GM12865 (cell line): ENCODE measurements at regions not wholly inside any gene's neighbourhood (a gene's known extent, or its start where the extent isn't known, plus 50 kb on each side); places are given as distances from the start of the nearest gene placed in this dataset.

Source experiments
- DNase-seq: peaks from one replicate; pipeline ENCODE4 v3.0.0; 2010; ENCODE audit warnings: low read depth
- H3K4me3 ChIP-seq: 2 replicates; pipeline ENCODE4 v1.5.1; 2011; ENCODE audit warnings: mild to moderate bottlenecking, low read depth, low read length, control low read depth
- TF ChIP-seq, protein P1 (sequence below): IDR thresholded peaks from 2 replicates; pipeline ENCODE4 v1.5.1; 2011; ENCODE audit warnings: low read length, control low read depth, low read depth, inconsistent platforms; ENCODE audit not compliant: insufficient read depth; ENCODE audit errors: missing control alignments

DNA sequence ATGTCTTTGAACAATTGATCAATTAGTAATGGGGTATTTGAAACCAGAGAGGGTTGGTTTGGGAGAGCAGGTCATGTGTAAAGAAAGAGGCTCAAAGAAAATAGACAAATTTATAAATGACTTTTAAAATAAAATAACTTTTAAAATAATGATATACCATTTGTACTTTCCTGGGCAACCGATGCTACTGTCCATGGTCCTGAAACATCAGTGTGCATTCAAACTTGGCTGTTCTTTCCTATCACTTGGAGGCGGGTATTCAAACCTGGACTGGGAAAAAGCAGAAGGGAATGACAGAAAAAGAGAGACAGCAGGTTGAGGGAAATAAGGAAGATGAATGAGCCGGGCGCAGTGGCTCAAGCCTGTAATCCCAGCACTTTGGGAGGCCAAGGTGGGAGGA, 1446.4 kb upstream of the WWC1 start:
- H3K4me3 ChIP-seq: no peak overlapping the region
- TF ChIP-seq, protein P1, sequence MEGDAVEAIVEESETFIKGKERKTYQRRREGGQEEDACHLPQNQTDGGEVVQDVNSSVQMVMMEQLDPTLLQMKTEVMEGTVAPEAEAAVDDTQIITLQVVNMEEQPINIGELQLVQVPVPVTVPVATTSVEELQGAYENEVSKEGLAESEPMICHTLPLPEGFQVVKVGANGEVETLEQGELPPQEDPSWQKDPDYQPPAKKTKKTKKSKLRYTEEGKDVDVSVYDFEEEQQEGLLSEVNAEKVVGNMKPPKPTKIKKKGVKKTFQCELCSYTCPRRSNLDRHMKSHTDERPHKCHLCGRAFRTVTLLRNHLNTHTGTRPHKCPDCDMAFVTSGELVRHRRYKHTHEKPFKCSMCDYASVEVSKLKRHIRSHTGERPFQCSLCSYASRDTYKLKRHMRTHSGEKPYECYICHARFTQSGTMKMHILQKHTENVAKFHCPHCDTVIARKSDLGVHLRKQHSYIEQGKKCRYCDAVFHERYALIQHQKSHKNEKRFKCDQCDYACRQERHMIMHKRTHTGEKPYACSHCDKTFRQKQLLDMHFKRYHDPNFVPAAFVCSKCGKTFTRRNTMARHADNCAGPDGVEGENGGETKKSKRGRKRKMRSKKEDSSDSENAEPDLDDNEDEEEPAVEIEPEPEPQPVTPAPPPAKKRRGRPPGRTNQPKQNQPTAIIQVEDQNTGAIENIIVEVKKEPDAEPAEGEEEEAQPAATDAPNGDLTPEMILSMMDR: no peak
- DNase-seq: no peak

DNA sequence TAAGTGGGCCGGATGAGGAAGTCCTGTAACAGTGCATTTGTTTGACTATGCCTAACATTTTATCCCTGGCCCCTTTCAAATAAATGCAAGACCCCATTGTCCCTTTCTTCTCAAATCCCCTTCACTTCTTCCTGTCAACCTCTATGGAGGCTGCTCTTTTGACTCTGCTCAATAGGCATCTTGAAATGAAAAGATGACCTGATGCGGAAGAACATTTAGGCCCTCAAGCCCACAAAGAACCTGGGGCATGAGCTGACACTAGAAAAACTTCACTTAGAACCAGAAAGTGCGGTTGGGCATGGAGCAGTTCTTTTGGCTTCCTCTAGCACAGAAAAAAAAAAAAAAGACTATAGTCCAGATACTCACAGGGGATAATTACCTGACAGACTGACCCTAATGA, 1434.7 kb upstream of the WWC1 start:
- TF ChIP-seq, protein P1: no peak
- H3K4me3 ChIP-seq: no peak overlapping the region
- DNase-seq: no peak

- no peak overlapping the region for H3K4me3 ChIP-seq
- TF ChIP-seq, protein P1: no peak
- no peak for DNase-seq
Observed at GRCh38 chr5:166860426-166860825, 1431.0 kb upstream of the WWC1 start.

GRCh38 chr5:166862581-166862980, 1428.9 kb upstream of the WWC1 start:
- no peak for DNase-seq
- H3K4me3 ChIP-seq: no peak overlapping the region
- TF ChIP-seq, protein P1: no peak

DNA sequence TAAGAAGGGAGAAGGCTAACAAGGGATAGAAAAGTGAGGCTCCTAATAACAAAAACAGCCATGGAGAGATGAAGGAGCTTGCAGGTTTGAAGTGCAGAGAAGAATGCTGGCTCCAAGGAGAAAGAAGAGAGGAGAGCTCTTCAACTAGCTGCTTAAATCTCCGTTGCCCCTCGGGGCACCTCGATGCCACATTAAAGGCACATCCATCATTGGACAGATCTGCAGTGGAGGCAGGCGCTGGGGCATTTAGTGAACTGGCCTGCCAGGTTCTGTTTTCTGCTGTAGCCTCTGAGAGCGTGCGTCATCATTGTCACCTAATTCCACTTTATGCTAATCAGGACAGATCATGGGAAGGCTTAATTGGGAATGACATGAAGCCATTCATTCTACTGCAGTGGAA, 1426.2 kb upstream of the WWC1 start:
- no peak for DNase-seq
- no peak overlapping the region for H3K4me3 ChIP-seq
- TF ChIP-seq, protein P1: no peak

GRCh38 chr5:166880456-166880855, 1411.0 kb upstream of the WWC1 start:
- H3K4me3 ChIP-seq: no peak overlapping the region
- TF ChIP-seq, protein P1: no peak
- DNase-seq: no peak

DNA sequence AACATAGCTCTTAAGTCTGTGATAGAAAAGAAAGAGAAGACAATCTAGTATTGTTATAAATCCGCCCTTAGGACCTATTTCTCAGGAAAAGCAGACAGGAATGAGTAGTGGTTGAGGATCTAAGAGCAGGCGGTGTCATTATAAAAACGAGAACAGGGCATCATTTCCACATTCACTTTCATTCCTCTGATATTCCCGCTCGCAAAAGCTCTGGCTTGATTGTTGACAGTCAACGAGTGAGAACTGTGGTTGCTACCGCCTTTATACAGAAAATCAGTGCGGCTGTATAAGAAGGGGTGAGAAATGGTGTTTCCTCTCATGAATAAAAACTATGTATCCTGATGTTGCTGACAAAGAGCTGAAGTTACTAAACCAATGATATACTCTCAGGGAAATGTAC, 1409.6 kb upstream of the WWC1 start:
- TF ChIP-seq, protein P1: no peak
- H3K4me3 ChIP-seq: no peak overlapping the region
- no peak for DNase-seq
